Prostate gland (tissue), 2 donors: ENCODE measurements at regions not wholly inside any gene's neighbourhood (a gene's known extent, or its start where the extent isn't known, plus 50 kb on each side); places are given as distances from the start of the nearest gene placed in this dataset.

Experiments
- POLR2A ChIP-seq: fragments of 450-650 bp; IDR thresholded peaks from one replicate; pipeline ENCODE4 v1.6.1; 2016; ENCODE audit warnings: antibody characterized with exemption, mild to moderate bottlenecking
- POLR2AphosphoS5 ChIP-seq: sonication (generic); formaldehyde crosslinking; IDR thresholded peaks from one replicate; pipeline ENCODE4 v1.6.1; 2017; ENCODE audit warnings: antibody characterized with exemption
- TF ChIP-seq, protein P1 (sequence below), 4 experiments: fragments of 200-600 bp in 2 of 4; fragments of 450-650 bp in 2 of 4; sonication (generic) in 2 of 4; IDR thresholded peaks; 1 replicate in 3 of 4; 2 replicates in 1 of 4; pipeline ENCODE4 v1.5.1; 2016 to 2019; ENCODE audit warnings: antibody characterized with exemption in 4 of 4, mild to moderate bottlenecking in 2 of 4, moderate library complexity in 2 of 4

DNA sequence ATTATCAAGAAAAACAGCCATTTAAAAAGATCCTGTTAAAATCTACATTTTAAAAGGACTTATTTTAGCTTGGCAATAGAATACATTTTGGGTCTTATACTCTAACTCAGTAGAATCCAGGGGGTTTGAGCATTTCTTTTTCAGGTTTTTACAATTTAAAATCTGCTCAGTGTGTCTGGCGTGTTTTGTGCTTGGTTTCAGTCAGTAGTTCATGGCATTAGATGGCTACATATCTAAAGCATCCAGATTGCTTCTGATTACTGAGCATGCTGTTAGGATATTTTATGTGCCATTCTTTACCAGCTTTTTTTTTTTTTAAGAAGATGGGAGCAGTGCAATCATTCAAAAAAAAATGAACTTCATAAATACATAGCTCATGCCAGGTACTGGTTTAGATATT is 566.1 kb upstream of the LARGE1 start:
- TF ChIP-seq, protein P1, sequence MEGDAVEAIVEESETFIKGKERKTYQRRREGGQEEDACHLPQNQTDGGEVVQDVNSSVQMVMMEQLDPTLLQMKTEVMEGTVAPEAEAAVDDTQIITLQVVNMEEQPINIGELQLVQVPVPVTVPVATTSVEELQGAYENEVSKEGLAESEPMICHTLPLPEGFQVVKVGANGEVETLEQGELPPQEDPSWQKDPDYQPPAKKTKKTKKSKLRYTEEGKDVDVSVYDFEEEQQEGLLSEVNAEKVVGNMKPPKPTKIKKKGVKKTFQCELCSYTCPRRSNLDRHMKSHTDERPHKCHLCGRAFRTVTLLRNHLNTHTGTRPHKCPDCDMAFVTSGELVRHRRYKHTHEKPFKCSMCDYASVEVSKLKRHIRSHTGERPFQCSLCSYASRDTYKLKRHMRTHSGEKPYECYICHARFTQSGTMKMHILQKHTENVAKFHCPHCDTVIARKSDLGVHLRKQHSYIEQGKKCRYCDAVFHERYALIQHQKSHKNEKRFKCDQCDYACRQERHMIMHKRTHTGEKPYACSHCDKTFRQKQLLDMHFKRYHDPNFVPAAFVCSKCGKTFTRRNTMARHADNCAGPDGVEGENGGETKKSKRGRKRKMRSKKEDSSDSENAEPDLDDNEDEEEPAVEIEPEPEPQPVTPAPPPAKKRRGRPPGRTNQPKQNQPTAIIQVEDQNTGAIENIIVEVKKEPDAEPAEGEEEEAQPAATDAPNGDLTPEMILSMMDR (IDR thresholded peaks at IDR 0.05), result no peak
- TF ChIP-seq POLR2AphosphoS5, result no peak
- TF ChIP-seq POLR2A, result no peak
